K562 (cell line): ENCODE measurements at regions not wholly inside any gene's neighbourhood (a gene's known extent, or its start where the extent isn't known, plus 50 kb on each side); places are given as distances from the start of the nearest gene placed in this dataset.

Source experiments
- ATAC-seq: fragments of 200-7000 bp; cut with Tn5 transposase; 3 replicates; pipeline ENCODE4 v1.9.1; 2020; ENCODE audit warnings: moderate library complexity
- BruUV-seq: library from RNA; stranded (reverse); fragments of 400-500 nt; replicated peaks from 2 replicates; lab custom pipeline; 2021; lab: Mats Ljungman, UMichigan
- CTCF ChIA-PET: fragments of 300-600 bp; formaldehyde crosslinking; extraction: SDS; loops from one replicate; lab custom pipeline; 2021; ENCODE audit warnings: low intra/inter-chr PET ratio; lab: Yijun Ruan, JAX
- POLR2A ChIA-PET: fragments of 300-600, 350-650 bp; sonication (Branson Sonifier 250); formaldehyde crosslinking; extraction: SDS; loops from one replicate; lab custom pipeline; 2021; ENCODE audit warnings: antibody characterized with exemption, inconsistent platforms; lab: Yijun Ruan, JAX
- DNase-seq, 4 experiments: peaks; one replicate each; pipeline versions ENCODE4 v3.0.0 to v3.0.0-alpha.2; 2011 to 2018; ENCODE audit warnings: low spot score in 3 of 4, mixed read lengths in 3 of 4; ENCODE audit errors: extremely low read depth in 1 of 4
- FAIRE-seq: peaks from 2 replicates; lab custom pipeline; 2011; peaks lifted over from hg19 to GRCh38; lab: Jason Lieb, UNC
- H2AFZ ChIP-seq: 2 replicates; pipeline ENCODE4 v1.6.0; 2011; ENCODE audit warnings: low read depth, low read length, control low read depth, inconsistent platforms
- H3K27ac ChIP-seq: fragments of 200-600 bp; 3 replicates; pipeline ENCODE4 v1.8.0; 2011; ENCODE audit warnings: low read depth, mild to moderate bottlenecking, control low read depth, inconsistent platforms, low read length, moderate library complexity, mixed read lengths; ENCODE audit errors: extremely low read depth
- H3K27me3 ChIP-seq, 2 experiments: fragments of 300-600 bp in 1 of 2; 2 replicates in 1 of 2; 3 replicates in 1 of 2; pipeline versions ENCODE4 v1.6.0 to v1.8.0; 2011; ENCODE audit warnings: inconsistent platforms in 2 of 2, low read length in 2 of 2, mild to moderate bottlenecking in 1 of 2, mixed read lengths in 1 of 2, moderate library complexity in 1 of 2; ENCODE audit not compliant: control insufficient read depth in 2 of 2, insufficient read depth in 2 of 2
- H3K36me3 ChIP-seq: fragments of 300-600 bp; 3 replicates; pipeline ENCODE4 v1.8.0; 2011; ENCODE audit warnings: mild to moderate bottlenecking, low read length, inconsistent platforms; ENCODE audit not compliant: control insufficient read depth, insufficient read depth
- H3K4me1 ChIP-seq, 2 experiments: fragments of 200-600 bp in 1 of 2; replicated peaks in 1 of 2; 2 replicates in 1 of 2; 3 replicates in 1 of 2; pipeline versions ENCODE4 v1.5.1 to v1.8.0; 2011; ENCODE audit warnings: inconsistent platforms in 2 of 2, low read length in 2 of 2, mild to moderate bottlenecking in 1 of 2, mixed read lengths in 1 of 2, moderate library complexity in 1 of 2; ENCODE audit not compliant: control insufficient read depth in 2 of 2, insufficient read depth in 2 of 2
- H3K4me2 ChIP-seq: 2 replicates; pipeline ENCODE4 v1.6.1; 2011; ENCODE audit warnings: low read length, control low read depth, inconsistent platforms, mixed read lengths; ENCODE audit not compliant: insufficient read depth
- H3K4me3 ChIP-seq: fragments of 200-600 bp; sonication (generic), shearing (Covaris generic); 2 replicates; pipeline ENCODE4 v1.5.1; 2016; ENCODE audit warnings: control low read depth, inconsistent platforms
- H3K79me2 ChIP-seq: fragments of 200-600 bp; 3 replicates; pipeline ENCODE4 v1.8.0; 2011; ENCODE audit warnings: low read length, inconsistent platforms; ENCODE audit not compliant: control insufficient read depth, insufficient read depth
- H3K9ac ChIP-seq, 2 experiments: 2 replicates each; pipeline versions ENCODE4 v1.6.0 to v1.6.1; 2011; ENCODE audit warnings: low read depth in 2 of 2, low read length in 2 of 2, control low read depth in 1 of 2, inconsistent platforms in 1 of 2, mild to moderate bottlenecking in 1 of 2, mixed read lengths in 1 of 2; ENCODE audit not compliant: insufficient read depth in 1 of 2
- H3K9me1 ChIP-seq: one replicate; pipeline ENCODE4 v1.6.0; 2011; ENCODE audit warnings: inconsistent platforms, mild to moderate bottlenecking, low read length, moderate library complexity; ENCODE audit not compliant: control insufficient read depth, insufficient read depth
- H3K9me3 ChIP-seq: replicated peaks from 2 replicates; pipeline ENCODE4 v1.5.1; 2011; ENCODE audit warnings: low read depth, low read length, inconsistent platforms; ENCODE audit not compliant: control insufficient read depth, insufficient read depth
- H4K20me1 ChIP-seq: replicated peaks from 2 replicates; pipeline ENCODE4 v1.6.1; 2011; ENCODE audit warnings: low read length, inconsistent platforms, mixed read lengths; ENCODE audit not compliant: control insufficient read depth, insufficient read depth
- RFX5 ChIP-seq: IDR thresholded peaks from 2 replicates; pipeline ENCODE4 v1.6.1; 2011; ENCODE audit warnings: low read depth, mild to moderate bottlenecking, improper control_type of control experiment, low read length
- ZNF76 ChIP-seq: fragments of 250-450 bp; sonication (Bioruptor Pico); IDR thresholded peaks from 2 replicates; pipeline ENCODE4 v1.4.0; 2020; ENCODE audit warnings: mild to moderate bottlenecking, moderate library complexity, borderline replicate concordance
- WGBS: fragments of 100-300 bp; shearing (Covaris generic); methylation state at CpG from one replicate; pipeline ENCODE4 v1.1.6; 2016; ENCODE audit warnings: low coverage, mixed read lengths; ENCODE audit not compliant: insufficient coverage; ENCODE audit errors: missing lambda C conversion rate; 5-methylcytosine and 5-hydroxymethylcytosine counted together
- in situ Hi-C: fragments of 300-500 bp; cut with MboI; formaldehyde crosslinking; loops from 4 replicates; pipeline ENCODE4 v1.15.0; 2018; ENCODE audit warnings: inconsistent platforms, mixed read lengths
- intact Hi-C: fragments of 100-400 bp; cut with micrococcal nuclease; formaldehyde crosslinking; loops from 2 replicates; pipeline ENCODE4 v1.14.2; 2022
- TF ChIP-seq, protein P1 (sequence below): fragments of 200-400 bp; formaldehyde crosslinking; IDR thresholded peaks from 2 replicates; pipeline ENCODE4 v1.6.1; 2017; ENCODE audit warnings: mild to moderate bottlenecking, low read depth, low read length, moderate library complexity
- TF ChIP-seq, protein P2 (sequence below): fragments of 450-650 bp; IDR thresholded peaks from 2 replicates; pipeline ENCODE4 v1.6.1; 2016; ENCODE audit warnings: low read depth, mild to moderate bottlenecking, moderate library complexity

DNA sequence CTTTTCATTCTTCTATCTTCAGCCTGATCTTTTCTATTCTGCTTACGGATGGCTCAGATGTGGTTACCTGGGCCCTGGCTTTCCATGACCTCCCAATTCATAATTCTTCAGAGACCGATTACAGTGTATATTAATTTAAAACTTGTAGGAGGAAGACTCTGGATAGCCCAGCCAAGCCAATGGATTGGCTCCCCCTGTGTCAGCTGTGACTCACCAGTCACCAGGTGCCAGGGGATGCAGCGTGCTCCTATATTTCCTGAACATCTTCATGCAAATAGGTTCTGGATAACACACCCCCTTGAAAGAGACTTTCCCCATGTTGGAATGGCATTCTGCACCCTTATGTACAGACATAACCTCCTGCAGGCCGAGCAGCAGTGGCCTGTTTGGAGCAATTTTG lies 208.3 kb upstream of the WSCD1 start:
- in situ Hi-C loops (no loop called here), intact Hi-C loops (no loop called here)
- DNase-seq (no peak), ATAC-seq (no peak), FAIRE-seq (no peak)
- POLR2A ChIA-PET: no interaction called here
- no TSS peak for BruUV-seq
- 0% methylated on average over 4 of the region's 4 CpGs for WGBS
- Histone ChIP-seq H3K9me1 (no peaks in the 10 kb centered on the region), H3K36me3 (no peaks in the 10 kb centered on the region), H3K4me2 (no peak overlapping the region), H3K27me3 (no peaks in the 10 kb centered on the region; a peak in 1 of 5 replicates), H4K20me1 (no peaks in the 10 kb centered on the region), H3K9ac (no peak overlapping the region), H3K27ac (no peak overlapping the region), H2AFZ (no peak overlapping the region), H3K79me2 (no peaks in the 10 kb centered on the region), H3K4me1 (no peaks in the 10 kb centered on the region), H3K9me3 (no peaks in the 10 kb centered on the region), H3K4me3 (no peak overlapping the region)
- CTCF ChIA-PET: no interaction called here
- no peak for TF ChIP-seq ZNF76 (CRISPR knock-in tag)
- TF ChIP-seq RFX5: peak; percentile 77
- TF ChIP-seq, protein P1, sequence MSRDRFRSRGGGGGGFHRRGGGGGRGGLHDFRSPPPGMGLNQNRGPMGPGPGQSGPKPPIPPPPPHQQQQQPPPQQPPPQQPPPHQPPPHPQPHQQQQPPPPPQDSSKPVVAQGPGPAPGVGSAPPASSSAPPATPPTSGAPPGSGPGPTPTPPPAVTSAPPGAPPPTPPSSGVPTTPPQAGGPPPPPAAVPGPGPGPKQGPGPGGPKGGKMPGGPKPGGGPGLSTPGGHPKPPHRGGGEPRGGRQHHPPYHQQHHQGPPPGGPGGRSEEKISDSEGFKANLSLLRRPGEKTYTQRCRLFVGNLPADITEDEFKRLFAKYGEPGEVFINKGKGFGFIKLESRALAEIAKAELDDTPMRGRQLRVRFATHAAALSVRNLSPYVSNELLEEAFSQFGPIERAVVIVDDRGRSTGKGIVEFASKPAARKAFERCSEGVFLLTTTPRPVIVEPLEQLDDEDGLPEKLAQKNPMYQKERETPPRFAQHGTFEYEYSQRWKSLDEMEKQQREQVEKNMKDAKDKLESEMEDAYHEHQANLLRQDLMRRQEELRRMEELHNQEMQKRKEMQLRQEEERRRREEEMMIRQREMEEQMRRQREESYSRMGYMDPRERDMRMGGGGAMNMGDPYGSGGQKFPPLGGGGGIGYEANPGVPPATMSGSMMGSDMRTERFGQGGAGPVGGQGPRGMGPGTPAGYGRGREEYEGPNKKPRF: no peak
- TF ChIP-seq, protein P2, sequence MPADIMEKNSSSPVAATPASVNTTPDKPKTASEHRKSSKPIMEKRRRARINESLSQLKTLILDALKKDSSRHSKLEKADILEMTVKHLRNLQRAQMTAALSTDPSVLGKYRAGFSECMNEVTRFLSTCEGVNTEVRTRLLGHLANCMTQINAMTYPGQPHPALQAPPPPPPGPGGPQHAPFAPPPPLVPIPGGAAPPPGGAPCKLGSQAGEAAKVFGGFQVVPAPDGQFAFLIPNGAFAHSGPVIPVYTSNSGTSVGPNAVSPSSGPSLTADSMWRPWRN: no peak
